Activated gamma-delta T cell (primary cell): ENCODE measurements at regions not wholly inside any gene's neighbourhood (a gene's known extent, or its start where the extent isn't known, plus 50 kb on each side); places are given as distances from the start of the nearest gene placed in this dataset.
"Not testable (repeated sequence)": the region's sequence is repeated elsewhere in the genome, so short reads cannot be mapped to it uniquely, and the experiment has no call there.

ENCODE experiments used
- DNase-seq: peaks from one replicate; lab custom pipeline; 2025; lab: John Stamatoyannopoulos, UW

GRCh38 chr3:162538906-162539305 is 1042.3 kb downstream of the OTOL1 start:
- no peak for DNase-seq

- DNase-seq = no peak
These were observed 1043.8 kb downstream of the OTOL1 start for GRCh38 chr3:162540421-162540820.

- DNase-seq = no peak
These were observed 1045.3 kb downstream of the OTOL1 start for GRCh38 chr3:162541923-162542322.

DNA sequence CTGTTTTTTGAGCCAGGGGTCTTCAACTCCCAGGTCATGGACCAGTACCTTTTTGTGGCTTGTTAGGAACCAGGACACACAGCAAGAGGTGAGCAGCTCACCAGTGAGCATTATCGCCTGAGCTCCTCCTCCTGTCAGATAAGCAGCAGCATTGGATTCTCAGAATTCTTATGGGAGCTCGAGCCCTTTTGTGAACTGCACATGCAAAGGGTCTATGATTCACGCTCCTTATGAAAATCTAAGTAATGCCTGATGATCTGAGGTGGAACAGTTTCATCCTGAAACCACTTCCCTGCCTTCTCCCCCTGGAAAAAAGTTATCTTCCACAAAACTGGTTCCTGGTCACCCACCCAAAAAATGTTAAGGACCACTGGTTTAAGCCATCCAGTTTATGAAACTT is 1047.6 kb downstream of the OTOL1 start:
- no peak for DNase-seq

GRCh38 chr3:162546910-162547309 is 1050.3 kb downstream of the OTOL1 start:
- DNase-seq = no peak

DNA sequence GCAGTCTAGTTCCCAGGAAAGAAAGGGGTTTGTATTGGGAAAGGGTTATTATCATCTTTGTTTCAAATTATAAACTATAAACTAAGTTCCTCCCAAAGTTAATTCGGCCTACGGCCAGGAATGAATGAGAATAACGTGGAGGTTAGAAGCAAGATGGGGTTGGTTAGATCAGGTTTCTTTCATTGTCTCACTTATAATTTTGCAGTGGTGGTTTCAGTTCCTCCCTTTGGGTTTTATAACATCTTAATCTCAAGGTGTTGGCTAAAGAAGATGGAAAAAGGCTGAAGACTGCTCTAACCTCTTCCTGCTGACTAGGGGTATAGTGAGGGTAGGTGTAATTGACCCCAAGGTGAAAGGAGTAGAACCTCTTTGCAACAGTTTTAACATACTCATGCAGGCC is 1050.7 kb downstream of the OTOL1 start:
- no peak for DNase-seq

DNA sequence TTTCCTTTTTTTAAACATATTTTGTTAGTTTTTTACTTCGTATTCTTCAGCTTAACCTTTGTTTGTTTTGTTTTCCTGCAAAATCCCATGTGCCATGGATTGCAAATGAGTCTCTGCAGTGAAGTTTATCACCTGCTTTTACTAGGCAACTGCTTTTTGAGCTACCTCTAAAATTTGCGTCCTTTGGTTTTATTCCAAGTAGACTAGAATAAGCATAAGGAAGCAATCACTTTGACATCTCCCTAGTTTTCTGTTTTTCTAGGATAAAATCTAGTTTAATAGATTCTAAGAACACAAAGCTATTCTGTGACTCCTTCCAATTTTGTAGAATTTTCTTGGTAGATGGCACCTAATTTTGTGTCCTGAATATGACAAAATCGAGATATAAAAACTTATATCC is 1059.2 kb downstream of the OTOL1 start:
- DNase-seq = no peak

DNA sequence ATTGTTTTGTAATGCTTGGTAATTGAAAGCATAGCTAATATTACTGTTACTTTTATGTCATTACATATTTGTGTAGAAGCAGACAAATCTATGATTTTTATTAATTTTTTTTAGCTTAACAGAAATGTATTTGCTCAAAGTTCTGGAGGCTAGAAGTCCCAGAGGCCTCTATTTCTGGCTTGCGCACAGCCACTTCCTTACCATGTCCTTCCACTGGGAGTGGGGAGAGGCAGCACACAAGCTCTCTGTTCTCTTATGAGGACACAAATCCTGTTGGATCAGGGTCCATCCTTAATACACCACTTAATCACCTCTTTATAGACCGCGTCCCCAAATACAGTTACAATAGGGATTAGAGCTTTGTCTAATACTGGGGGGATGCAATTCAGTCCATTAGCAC is 1061.4 kb downstream of the OTOL1 start:
- no peak for DNase-seq

GRCh38 chr3:162568706-162569105 is 1072.1 kb downstream of the OTOL1 start:
- no peak for DNase-seq

DNA sequence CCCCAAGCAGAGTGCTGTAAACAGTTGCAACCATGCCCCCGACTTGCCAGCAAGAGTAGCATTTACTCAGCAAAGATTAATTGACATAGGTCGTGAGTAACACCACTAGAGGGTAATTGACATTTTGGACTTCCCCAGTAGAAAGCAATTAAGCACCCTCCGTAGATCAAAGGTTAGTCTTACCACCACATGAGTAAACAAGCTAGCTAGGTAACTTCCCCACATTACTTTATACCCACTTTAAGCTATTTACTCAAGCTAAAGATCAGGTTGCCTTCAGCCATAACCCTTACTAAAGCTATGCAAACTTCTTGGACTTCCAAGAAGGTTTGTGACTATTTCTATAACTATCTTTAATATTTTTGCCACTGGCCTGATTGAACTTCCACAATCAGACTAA is 1072.7 kb downstream of the OTOL1 start:
- no peak for DNase-seq

- DNase-seq = no peak
These were observed 1088.4 kb downstream of the OTOL1 start for GRCh38 chr3:162584986-162585385.

DNA sequence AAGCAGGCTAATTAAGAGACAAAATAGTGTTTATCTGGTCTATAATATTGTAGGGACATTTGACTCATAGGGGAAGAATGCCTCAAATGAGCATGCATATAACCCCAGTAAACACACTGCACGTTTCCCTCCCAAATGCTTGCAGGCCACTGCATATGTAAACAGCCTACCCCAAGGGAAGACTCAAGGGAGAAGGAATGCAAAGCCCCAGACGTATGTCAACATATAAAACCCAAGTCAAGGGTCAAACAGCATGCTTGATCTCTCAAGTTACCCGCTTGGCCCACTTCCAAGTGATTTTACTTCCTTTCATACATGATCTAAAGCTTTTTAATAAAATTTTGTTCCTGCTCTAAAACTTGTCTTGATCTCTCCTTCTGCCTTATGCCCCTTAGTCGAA is 1090.0 kb downstream of the OTOL1 start:
- no peak for DNase-seq

- no peak for DNase-seq
These were observed 1100.6 kb downstream of the OTOL1 start for GRCh38 chr3:162597226-162597625.

DNA sequence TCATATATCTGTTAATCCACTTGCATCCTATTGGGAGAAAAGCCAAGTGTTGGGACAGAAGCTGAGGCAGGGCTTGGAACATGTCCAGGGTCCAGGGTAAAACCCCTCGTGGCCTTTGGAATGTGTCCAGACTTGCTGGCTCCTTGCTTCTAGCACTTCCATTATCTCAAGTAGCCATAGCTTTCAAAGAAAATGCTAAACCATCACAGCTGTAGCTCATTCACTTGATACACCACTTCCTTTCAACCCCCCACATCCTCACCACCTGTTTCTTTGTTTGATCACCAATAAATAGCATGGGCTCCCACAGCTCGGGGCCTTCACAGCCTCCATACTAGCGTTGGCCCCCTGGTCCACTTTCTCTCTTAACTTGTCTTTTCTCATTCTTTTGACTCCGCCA is 1101.9 kb downstream of the OTOL1 start:
- DNase-seq = not testable (repeated sequence)

DNA sequence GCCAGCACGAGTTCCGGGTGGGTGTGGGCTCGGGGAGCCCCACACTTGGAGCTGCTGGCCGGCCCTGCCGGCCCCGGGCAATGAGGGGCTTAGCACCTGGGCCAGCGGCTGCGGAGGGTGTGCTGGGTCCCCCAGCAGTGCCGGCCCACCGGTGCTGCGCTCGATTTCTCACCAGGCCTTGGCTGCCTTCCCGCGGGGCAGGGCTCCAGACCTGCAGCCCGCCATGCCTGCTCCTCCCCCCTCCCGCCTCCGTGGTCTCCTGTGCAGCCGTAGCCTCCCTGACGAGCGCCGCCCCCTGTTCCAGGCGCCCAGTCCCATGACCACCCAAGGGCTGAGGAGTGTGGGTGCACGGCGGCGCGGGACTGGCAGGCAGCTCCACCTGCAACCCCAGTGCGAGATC is 1103.1 kb downstream of the OTOL1 start:
- not testable (repeated sequence) for DNase-seq

- no peak for DNase-seq
These were observed 1104.6 kb downstream of the OTOL1 start for GRCh38 chr3:162601101-162601670.

- no peak for DNase-seq
These were observed 1106.0 kb downstream of the OTOL1 start for GRCh38 chr3:162602619-162603018.

- no peak for DNase-seq
These were observed 1109.1 kb downstream of the OTOL1 start for GRCh38 chr3:162605651-162606204.

GRCh38 chr3:162610261-162610660 is 1113.7 kb downstream of the OTOL1 start:
- DNase-seq = no peak

- DNase-seq = no peak
These were observed 1116.4 kb downstream of the OTOL1 start for GRCh38 chr3:162612991-162613390.

- no peak for DNase-seq
These were observed 1129.6 kb downstream of the OTOL1 start for GRCh38 chr3:162626172-162626571.

- no peak for DNase-seq
These were observed 1131.9 kb downstream of the OTOL1 start for GRCh38 chr3:162628531-162628930.

DNA sequence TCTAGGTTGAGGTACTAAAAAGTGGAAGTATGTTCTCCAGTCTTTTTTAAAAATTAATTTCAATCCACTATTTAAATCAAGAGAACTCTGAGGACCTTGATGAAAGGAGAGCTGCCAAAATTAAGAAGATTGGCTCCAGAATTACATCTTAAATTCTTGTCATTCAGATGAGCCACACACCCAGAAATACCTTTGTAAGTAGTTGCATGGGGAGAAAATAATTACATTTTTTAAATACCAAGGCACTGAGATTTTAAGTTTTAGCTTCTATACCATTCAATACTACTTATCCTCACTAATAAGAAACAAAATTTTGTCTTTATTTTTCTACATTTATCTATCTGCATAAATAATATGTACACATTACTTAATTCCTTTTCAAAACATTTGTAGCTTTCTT is 1132.8 kb downstream of the OTOL1 start:
- no peak for DNase-seq

DNA sequence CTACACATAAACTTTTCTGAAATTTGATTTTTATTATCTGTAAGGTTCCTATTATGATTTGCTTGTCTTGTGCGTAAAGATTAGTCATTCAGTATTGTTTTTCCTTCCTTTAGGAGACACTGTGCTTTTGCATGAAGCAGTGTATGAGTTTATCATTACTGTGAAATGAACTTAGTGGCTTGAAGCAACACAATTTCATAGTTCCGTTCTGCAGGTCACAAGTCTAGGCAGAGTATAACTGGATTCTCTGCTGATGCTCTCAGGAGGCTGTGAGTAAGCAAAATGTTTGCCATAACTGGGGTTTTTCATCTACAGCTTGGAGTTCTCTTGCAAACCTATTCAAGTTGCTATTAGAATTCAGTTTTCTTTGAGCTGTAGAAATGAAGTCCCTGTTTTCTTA is 1136.1 kb downstream of the OTOL1 start:
- DNase-seq = no peak
